Rectal smooth muscle tissue (tissue), 1 donor: ENCODE measurements at regions not wholly inside any gene's neighbourhood (a gene's known extent, or its start where the extent isn't known, plus 50 kb on each side); places are given as distances from the start of the nearest gene placed in this dataset.

Experiments
- H3K27ac ChIP-seq: one replicate; pipeline ENCODE4 v1.7.0; 2013; ENCODE audit warnings: low read depth, low read length, inconsistent platforms
- H3K27me3 ChIP-seq: one replicate; pipeline ENCODE4 v1.7.0; 2013; ENCODE audit warnings: low read length; ENCODE audit not compliant: control insufficient read depth, insufficient read depth
- H3K36me3 ChIP-seq: one replicate; pipeline ENCODE4 v1.7.0; 2013; ENCODE audit warnings: low read length; ENCODE audit not compliant: control insufficient read depth, insufficient read depth
- H3K4me1 ChIP-seq: one replicate; pipeline ENCODE4 v1.7.0; 2013; ENCODE audit warnings: low read length; ENCODE audit not compliant: control insufficient read depth, insufficient read depth
- H3K4me3 ChIP-seq: one replicate; pipeline ENCODE4 v1.7.0; 2013; ENCODE audit warnings: low read length
- H3K9ac ChIP-seq: one replicate; pipeline ENCODE4 v1.7.0; 2013; ENCODE audit warnings: low read length

- Histone ChIP-seq H3K4me3 (peak overlapping the region; percentile 10), H3K9ac (peak overlapping the region; percentile 40), H3K27ac (peak overlapping the region; percentile 94)
Observed at GRCh38 chr12:116455540-116456329, 103.4 kb upstream of the MAP1LC3B2 start.

GRCh38 chr12:116456330-116457082 lies 102.7 kb upstream of the MAP1LC3B2 start:
- Histone ChIP-seq H3K36me3 (no peaks in the 10 kb centered on the region), H3K4me3 (peak overlapping the region; percentile 10), H3K27me3 (no peaks in the 10 kb centered on the region), H3K4me1 (peaks cover 20% of the 10 kb centered on the region), H3K27ac (peak overlapping the region; percentile 94), H3K9ac (peak overlapping the region; percentile 40)

More at GRCh38 chr12:116455540-116456329, 103.4 kb upstream of the MAP1LC3B2 start:
- no peaks in the 10 kb centered on the region for H3K27me3 ChIP-seq
- peaks cover 20% of the 10 kb centered on the region for H3K4me1 ChIP-seq
- no peaks in the 10 kb centered on the region for H3K36me3 ChIP-seq

GRCh38 chr12:116458492-116458891 lies 100.7 kb upstream of the MAP1LC3B2 start:
- no peaks in the 10 kb centered on the region for H3K36me3 ChIP-seq
- H3K27ac ChIP-seq = no peak overlapping the region
- H3K4me3 ChIP-seq = no peak overlapping the region
- H3K27me3 ChIP-seq = no peaks in the 10 kb centered on the region
- H3K9ac ChIP-seq = no peak overlapping the region
- peaks cover 20% of the 10 kb centered on the region for H3K4me1 ChIP-seq

GRCh38 chr12:116459011-116459875 lies 99.9 kb upstream of the MAP1LC3B2 start:
- H3K36me3 ChIP-seq = no peaks in the 10 kb centered on the region
- H3K27ac ChIP-seq = no peak overlapping the region
- H3K4me1 ChIP-seq = peaks cover 20% of the 10 kb centered on the region
- no peak overlapping the region for H3K9ac ChIP-seq
- H3K4me3 ChIP-seq = no peak overlapping the region
- no peaks in the 10 kb centered on the region for H3K27me3 ChIP-seq

- no peak overlapping the region for H3K27ac ChIP-seq
Observed at GRCh38 chr12:116459916-116460663, 99.1 kb upstream of the MAP1LC3B2 start.

GRCh38 chr12:116461060-116461459 lies 98.1 kb upstream of the MAP1LC3B2 start:
- H3K9ac ChIP-seq = no peak overlapping the region
- H3K4me3 ChIP-seq = no peak overlapping the region
- no peak overlapping the region for H3K27ac ChIP-seq
- H3K36me3 ChIP-seq = no peaks in the 10 kb centered on the region
- H3K27me3 ChIP-seq = no peaks in the 10 kb centered on the region
- peaks cover 7% of the 10 kb centered on the region for H3K4me1 ChIP-seq

More at GRCh38 chr12:116459916-116460663, 99.1 kb upstream of the MAP1LC3B2 start:
- no peaks in the 10 kb centered on the region for H3K27me3 ChIP-seq
- H3K9ac ChIP-seq = no peak overlapping the region
- no peak overlapping the region for H3K4me3 ChIP-seq
- peaks cover 16% of the 10 kb centered on the region for H3K4me1 ChIP-seq
- no peaks in the 10 kb centered on the region for H3K36me3 ChIP-seq

- Histone ChIP-seq H3K9ac (no peak overlapping the region), H3K27ac (no peak overlapping the region), H3K4me1 (no peaks in the 10 kb centered on the region), H3K36me3 (no peaks in the 10 kb centered on the region), H3K27me3 (no peaks in the 10 kb centered on the region), H3K4me3 (no peak overlapping the region)
Observed at GRCh38 chr12:116463366-116463765, 95.8 kb upstream of the MAP1LC3B2 start.

- no peaks in the 10 kb centered on the region for H3K27me3 ChIP-seq
- no peak overlapping the region for H3K4me3 ChIP-seq
- H3K4me1 ChIP-seq = no peaks in the 10 kb centered on the region
- no peak overlapping the region for H3K27ac ChIP-seq
- no peak overlapping the region for H3K9ac ChIP-seq
- no peaks in the 10 kb centered on the region for H3K36me3 ChIP-seq
Observed at GRCh38 chr12:116465407-116465806, 93.8 kb upstream of the MAP1LC3B2 start.

GRCh38 chr12:116465856-116466255 lies 93.3 kb upstream of the MAP1LC3B2 start:
- H3K27me3 ChIP-seq = no peaks in the 10 kb centered on the region
- no peak overlapping the region for H3K9ac ChIP-seq
- no peaks in the 10 kb centered on the region for H3K36me3 ChIP-seq
- H3K4me1 ChIP-seq = no peaks in the 10 kb centered on the region
- H3K27ac ChIP-seq = no peak overlapping the region
- H3K4me3 ChIP-seq = no peak overlapping the region

- Histone ChIP-seq H3K4me3 (no peak overlapping the region), H3K36me3 (no peaks in the 10 kb centered on the region), H3K27ac (no peak overlapping the region), H3K27me3 (no peaks in the 10 kb centered on the region), H3K9ac (no peak overlapping the region), H3K4me1 (no peaks in the 10 kb centered on the region)
Observed at GRCh38 chr12:116466536-116466935, 92.6 kb upstream of the MAP1LC3B2 start.

GRCh38 chr12:116469344-116469743 lies 89.8 kb upstream of the MAP1LC3B2 start:
- Histone ChIP-seq H3K27ac (no peak overlapping the region), H3K27me3 (no peaks in the 10 kb centered on the region), H3K4me3 (no peak overlapping the region), H3K4me1 (no peaks in the 10 kb centered on the region), H3K36me3 (no peaks in the 10 kb centered on the region), H3K9ac (no peak overlapping the region)
